ENCODE measurements at regions not wholly inside any gene's neighbourhood (a gene's known extent, or its start where the extent isn't known, plus 50 kb on each side); places are given as distances from the start of the nearest gene placed in this dataset.

GRCh38 chr3:187985647-187986046, 168.3 kb upstream of the LPP start:
- 89% methylated on average over 2 of the region's 2 CpGs for WGBS
- TF ChIP-seq GABPA (IDR thresholded peaks at IDR 0.05 in 1 of 2, conservative IDR thresholded peaks at IDR 0.05 in 1 of 2) (no peak), YY1 (IDR thresholded peaks at IDR 0.05) (no peak), RAD21 (IDR thresholded peaks at IDR 0.05) (no peak), FOXA2 (IDR thresholded peaks at IDR 0.05) (no peak)
- H3K4me1 ChIP-seq (ENCODE audit: control insufficient read depth in 4 of 4, insufficient read depth in 4 of 4, low read length in 3 of 4) = peaks cover 3 to 7% (median 4%) of the 10 kb centered on the region in 4 donors

GRCh38 chr3:187986514-187986934, 167.4 kb upstream of the LPP start:
- no peaks in the 10 kb centered on the region for H3K27me3 ChIP-seq (ENCODE audit: control insufficient read depth in 4 of 4, insufficient read depth in 4 of 4, low read length in 3 of 4)
- H3K9ac ChIP-seq (ENCODE audit: low read depth in 1 of 2, low read length in 2 of 2) = no peak overlapping the region
- no peaks in the 10 kb centered on the region for H3K9me3 ChIP-seq (ENCODE audit: control insufficient read depth in 4 of 4, low read length in 3 of 4)
- no peaks in the 10 kb centered on the region for H3K36me3 ChIP-seq (ENCODE audit: control insufficient read depth in 4 of 4, insufficient read depth in 3 of 4, low read depth in 1 of 4, low read length in 3 of 4)
- H3K4me1 ChIP-seq (ENCODE audit: control insufficient read depth in 4 of 4, insufficient read depth in 4 of 4, low read length in 3 of 4) = peaks cover 3 to 7% (median 4%) of the 10 kb centered on the region in 4 donors
- 77% methylated on average over 5 of the region's 5 CpGs for WGBS
- no peak for DNase-seq (ENCODE audit: low spot score)
- no peak overlapping the region for H3K27ac ChIP-seq (ENCODE audit: low read depth in 1 of 2, low read length in 2 of 2)
- H3K4me3 ChIP-seq (ENCODE audit: low read depth in 1 of 3, low read length in 3 of 3) = no peak overlapping the region
- TF ChIP-seq EGR1 (IDR thresholded peaks at IDR 0.05; ENCODE audit: low read depth in 2 of 2) (no peak), GABPA (IDR thresholded peaks at IDR 0.05 in 1 of 2, conservative IDR thresholded peaks at IDR 0.05 in 1 of 2) (no peak), SP1 (IDR thresholded peaks at IDR 0.05) (no peak), RXRA (IDR thresholded peaks at IDR 0.05) (no peak)

More at GRCh38 chr3:187985647-187986046, 168.3 kb upstream of the LPP start:
- DNase-seq (ENCODE audit: low spot score) = no peak
- Histone ChIP-seq H3K27me3 (ENCODE audit: control insufficient read depth in 4 of 4, insufficient read depth in 4 of 4, low read length in 3 of 4) (no peaks in the 10 kb centered on the region), H3K36me3 (ENCODE audit: control insufficient read depth in 4 of 4, insufficient read depth in 3 of 4, low read depth in 1 of 4, low read length in 3 of 4) (no peaks in the 10 kb centered on the region), H3K4me3 (ENCODE audit: low read depth in 1 of 3, low read length in 3 of 3) (no peak overlapping the region), H3K9me3 (ENCODE audit: control insufficient read depth in 4 of 4, low read length in 3 of 4) (no peaks in the 10 kb centered on the region), H3K9ac (ENCODE audit: low read depth in 1 of 2, low read length in 2 of 2) (no peak overlapping the region), H3K27ac (ENCODE audit: low read depth in 1 of 2, low read length in 2 of 2) (no peak overlapping the region)

- DNase-seq (ENCODE audit: low spot score) = no peak
- H3K4me3 ChIP-seq (ENCODE audit: low read depth in 1 of 3, low read length in 3 of 3) = no peak overlapping the region
- WGBS = 88% methylated on average over 3 of the region's 3 CpGs
Measured at GRCh38 chr3:187987187-187987586, 166.8 kb upstream of the LPP start.

More at GRCh38 chr3:187987187-187987586, 166.8 kb upstream of the LPP start:
- Histone ChIP-seq H3K27me3 (ENCODE audit: control insufficient read depth in 4 of 4, insufficient read depth in 4 of 4, low read length in 3 of 4) (no peaks in the 10 kb centered on the region), H3K9me3 (ENCODE audit: control insufficient read depth in 4 of 4, low read length in 3 of 4) (no peaks in the 10 kb centered on the region), H3K4me1 (ENCODE audit: control insufficient read depth in 4 of 4, insufficient read depth in 4 of 4, low read length in 3 of 4) (peaks cover 3 to 7% (median 4%) of the 10 kb centered on the region in 4 donors), H3K9ac (ENCODE audit: low read depth in 1 of 2, low read length in 2 of 2) (no peak overlapping the region), H3K27ac (ENCODE audit: low read depth in 1 of 2, low read length in 2 of 2) (no peak overlapping the region), H3K36me3 (ENCODE audit: control insufficient read depth in 4 of 4, insufficient read depth in 3 of 4, low read depth in 1 of 4, low read length in 3 of 4) (no peaks in the 10 kb centered on the region)
- TF ChIP-seq HNF4A (conservative IDR thresholded peaks at IDR 0.05) (no peak), GABPA (IDR thresholded peaks at IDR 0.05 in 1 of 2, conservative IDR thresholded peaks at IDR 0.05 in 1 of 2) (no peak), NR2F2 (IDR thresholded peaks at IDR 0.05) (no peak), SP1 (IDR thresholded peaks at IDR 0.05) (no peak), ZBTB33 (IDR thresholded peaks at IDR 0.05) (no peak), CTCF (IDR thresholded peaks at IDR 0.05; ENCODE audit: low read depth, low read length, missing input control) (no peak), RAD21 (IDR thresholded peaks at IDR 0.05) (no peak), ATF3 (IDR thresholded peaks at IDR 0.05) (no peak), YY1 (IDR thresholded peaks at IDR 0.05) (no peak), TAF1 (conservative IDR thresholded peaks at IDR 0.05) (no peak), MAX (IDR thresholded peaks at IDR 0.05) (no peak), HNF4G (IDR thresholded peaks at IDR 0.05) (no peak), EGR1 (IDR thresholded peaks at IDR 0.05; ENCODE audit: low read depth in 2 of 2) (no peak), FOXA2 (IDR thresholded peaks at IDR 0.05) (no peak), JUND (IDR thresholded peaks at IDR 0.05) (no peak), REST (IDR thresholded peaks at IDR 0.05) (no peak), RXRA (IDR thresholded peaks at IDR 0.05) (no peak), FOXA1 (IDR thresholded peaks at IDR 0.05) (no peak)

Measured in liver (tissue), 8 donors.